Liver (tissue), 8 donors: ENCODE measurements at regions not wholly inside any gene's neighbourhood (a gene's known extent, or its start where the extent isn't known, plus 50 kb on each side); places are given as distances from the start of the nearest gene placed in this dataset.

Experiments
- DNase-seq: peaks from one replicate; pipeline ENCODE4 v3.0.0-alpha.2; 2017; ENCODE audit warnings: low spot score
- H3K27ac ChIP-seq, 2 donors: one replicate each; pipeline ENCODE4 v1.7.0; 2013; ENCODE audit warnings: inconsistent platforms in 2 of 2, low read length in 2 of 2, control low read depth in 1 of 2, low read depth in 1 of 2, mild to moderate bottlenecking in 1 of 2
- H3K27me3 ChIP-seq, 4 donors: one replicate each; pipeline versions ENCODE4 v1.6.1 to v1.7.0; 2013; ENCODE audit warnings: low read length in 3 of 4, inconsistent platforms in 1 of 4, mild to moderate bottlenecking in 1 of 4, moderate library complexity in 1 of 4; ENCODE audit not compliant: control insufficient read depth in 4 of 4, insufficient read depth in 4 of 4
- H3K36me3 ChIP-seq, 4 donors: one replicate each; pipeline versions ENCODE4 v1.6.1 to v1.7.0; 2013; ENCODE audit warnings: low read length in 3 of 4, mild to moderate bottlenecking in 3 of 4, low read depth in 1 of 4, moderate library complexity in 1 of 4; ENCODE audit not compliant: control insufficient read depth in 4 of 4, insufficient read depth in 3 of 4
- H3K4me1 ChIP-seq, 4 donors: one replicate each; pipeline versions ENCODE4 v1.6.1 to v1.7.0; 2013; ENCODE audit warnings: low read length in 3 of 4, mild to moderate bottlenecking in 3 of 4, moderate library complexity in 1 of 4; ENCODE audit not compliant: control insufficient read depth in 4 of 4, insufficient read depth in 4 of 4
- H3K4me3 ChIP-seq, 3 donors: one replicate each; pipeline versions ENCODE4 v1.6.1 to v1.7.0; 2013; ENCODE audit warnings: low read length in 3 of 3, control low read depth in 1 of 3, low read depth in 1 of 3, mild to moderate bottlenecking in 1 of 3
- H3K9ac ChIP-seq, 2 donors: one replicate each; pipeline ENCODE4 v1.7.0; 2013; ENCODE audit warnings: low read length in 2 of 2, mild to moderate bottlenecking in 2 of 2, moderate library complexity in 2 of 2, control low read depth in 1 of 2, low read depth in 1 of 2
- H3K9me3 ChIP-seq, 4 donors: one replicate each; pipeline versions ENCODE4 v1.6.1 to v1.7.0; 2013; ENCODE audit warnings: low read length in 3 of 4; ENCODE audit not compliant: control insufficient read depth in 4 of 4
- ATF3 ChIP-seq: IDR thresholded peaks from 2 replicates; pipeline ENCODE4 v1.6.1; 2016; ENCODE audit warnings: antibody characterized with exemption
- CTCF ChIP-seq: fragments of 150-350 bp; IDR thresholded peaks from 2 replicates; pipeline ENCODE4 v1.5.1; 2017; ENCODE audit warnings: improper control_type of control experiment, low read depth, low read length; ENCODE audit not compliant: missing input control
- FOXA1 ChIP-seq: IDR thresholded peaks from 2 replicates; pipeline ENCODE4 v1.6.1; 2016; ENCODE audit warnings: antibody characterized with exemption
- FOXA2 ChIP-seq: IDR thresholded peaks from 2 replicates; pipeline ENCODE4 v1.6.1; 2016; ENCODE audit warnings: antibody characterized with exemption
- GABPA ChIP-seq, 2 donors: IDR thresholded peaks in 1 of 2; conservative IDR thresholded peaks in 1 of 2; 2 replicates each; pipeline ENCODE4 v1.6.1; 2016; ENCODE audit warnings: antibody characterized with exemption in 2 of 2, mild to moderate bottlenecking in 1 of 2, moderate library complexity in 1 of 2
- HNF4A ChIP-seq, 2 donors: conservative IDR thresholded peaks; 2 replicates each; pipeline ENCODE4 v1.6.1; 2016; ENCODE audit warnings: antibody characterized with exemption in 2 of 2, mild to moderate bottlenecking in 2 of 2
- HNF4G ChIP-seq: IDR thresholded peaks from 2 replicates; pipeline ENCODE4 v1.6.1; 2016; ENCODE audit warnings: antibody characterized with exemption
- NR2F2 ChIP-seq: IDR thresholded peaks from 2 replicates; pipeline ENCODE4 v1.6.1; 2016; ENCODE audit warnings: antibody characterized with exemption
- RAD21 ChIP-seq, 2 donors: IDR thresholded peaks; 2 replicates each; pipeline ENCODE4 v1.6.1; 2016; ENCODE audit warnings: antibody characterized with exemption in 2 of 2, mild to moderate bottlenecking in 2 of 2
- REST ChIP-seq: IDR thresholded peaks from 2 replicates; pipeline ENCODE4 v1.6.1; 2016; ENCODE audit warnings: antibody characterized with exemption, mild to moderate bottlenecking
- RXRA ChIP-seq, 2 donors: IDR thresholded peaks; 2 replicates each; pipeline ENCODE4 v1.6.1; 2017 to 2018; ENCODE audit warnings: antibody characterized with exemption in 2 of 2, mild to moderate bottlenecking in 1 of 2
- TAF1 ChIP-seq: conservative IDR thresholded peaks from 2 replicates; pipeline ENCODE4 v1.6.1; 2016; ENCODE audit warnings: antibody characterized with exemption, mild to moderate bottlenecking
- YY1 ChIP-seq: IDR thresholded peaks from 2 replicates; pipeline ENCODE4 v1.6.1; 2016; ENCODE audit warnings: antibody characterized with exemption, mild to moderate bottlenecking
- ZBTB33 ChIP-seq: IDR thresholded peaks from 2 replicates; pipeline ENCODE4 v1.6.1; 2016; ENCODE audit warnings: antibody characterized with exemption
- WGBS: extraction: QIAGEN DNeasy Blood & Tissue Kit; methylation state at CpG from one replicate; pipeline ENCODE4 v1.1.7; 2013; 5-methylcytosine and 5-hydroxymethylcytosine counted together
- donor health status: healthy.
- donor health status: healthy.
- donor health status: healthy.
- donor health status: healthy.
- donor health status: healthy.

GRCh38 chr13:74651121-74651520, 516.9 kb upstream of the KLF12 start:
- no peak overlapping the region for H3K4me3 ChIP-seq
- no peak for DNase-seq
- WGBS, result 43% methylated on average over 1 of the region's 1 CpG
- no peak for TF ChIP-seq RXRA (IDR thresholded peaks at IDR 0.05)
- no peak for TF ChIP-seq ZBTB33
- TF ChIP-seq YY1, result no peak
- TF ChIP-seq TAF1, result no peak
- no peak for TF ChIP-seq CTCF
- no peak for TF ChIP-seq NR2F2
- no peak for TF ChIP-seq GABPA (IDR thresholded peaks at IDR 0.05 in 1 of 2, conservative IDR thresholded peaks at IDR 0.05 in 1 of 2)
- TF ChIP-seq HNF4A (conservative IDR thresholded peaks at IDR 0.05), result no peak
- no peak overlapping the region for H3K9ac ChIP-seq
- H3K27ac ChIP-seq, result no peak overlapping the region
- H3K27me3 ChIP-seq, result no peaks in the 10 kb centered on the region
- H3K4me1 ChIP-seq, result no peaks in the 10 kb centered on the region
- H3K9me3 ChIP-seq, result no peaks in the 10 kb centered on the region
- H3K36me3 ChIP-seq, result no peaks in the 10 kb centered on the region

GRCh38 chr13:74647991-74648390, 513.8 kb upstream of the KLF12 start:
- TF ChIP-seq RXRA (IDR thresholded peaks at IDR 0.05) (no peak), FOXA1 (no peak), HNF4A (conservative IDR thresholded peaks at IDR 0.05) (no peak), ATF3 (no peak), HNF4G (no peak), FOXA2 (no peak), REST (no peak), ZBTB33 (no peak), CTCF (no peak), NR2F2 (no peak), GABPA (IDR thresholded peaks at IDR 0.05 in 1 of 2, conservative IDR thresholded peaks at IDR 0.05 in 1 of 2) (no peak), RAD21 (IDR thresholded peaks at IDR 0.05) (no peak), YY1 (no peak), TAF1 (no peak)
- DNase-seq, result no peak
- Histone ChIP-seq H3K27me3 (no peaks in the 10 kb centered on the region), H3K9me3 (no peaks in the 10 kb centered on the region), H3K36me3 (no peaks in the 10 kb centered on the region), H3K4me1 (no peaks in the 10 kb centered on the region), H3K4me3 (no peak overlapping the region), H3K27ac (no peak overlapping the region), H3K9ac (no peak overlapping the region)
- 56% methylated on average over 2 of the region's 2 CpGs for WGBS
